ENCODE measurements at regions not wholly inside any gene's neighbourhood (a gene's known extent, or its start where the extent isn't known, plus 50 kb on each side); places are given as distances from the start of the nearest gene placed in this dataset.

- H3K4me3 Mint-ChIP-seq (ENCODE audit: low read depth), result no peak overlapping the region
- TF ChIP-seq CTCF (IDR thresholded peaks at IDR 0.05; ENCODE audit: unreplicated experiment), result no peak
- H3K9me3 Mint-ChIP-seq (ENCODE audit: low read depth), result peaks cover 3% of the 10 kb centered on the region
- peaks cover 5% of the 10 kb centered on the region for H3K4me1 Mint-ChIP-seq (ENCODE audit: low read depth)
- no peak for DNase-seq (ENCODE audit: low spot score, unreplicated experiment)
- no peaks in the 10 kb centered on the region for H3K36me3 Mint-ChIP-seq (ENCODE audit: insufficient read depth)
- H3K27ac Mint-ChIP-seq, result no peak overlapping the region
- H3K27me3 Mint-ChIP-seq, result peaks cover under 1% of the 10 kb centered on the region
These were observed 223.4 kb upstream of the FOXA2 start for GRCh38 chr20:22807646-22808244.

GRCh38 chr20:22808628-22809027 is 224.3 kb upstream of the FOXA2 start:
- TF ChIP-seq CTCF (IDR thresholded peaks at IDR 0.05; ENCODE audit: unreplicated experiment), result no peak
- no peak overlapping the region for H3K27ac Mint-ChIP-seq
- no peak overlapping the region for H3K4me3 Mint-ChIP-seq (ENCODE audit: low read depth)
- no peak for DNase-seq (ENCODE audit: low spot score, unreplicated experiment)
- H3K4me1 Mint-ChIP-seq (ENCODE audit: low read depth), result peaks cover 5% of the 10 kb centered on the region
- peaks cover 3% of the 10 kb centered on the region for H3K9me3 Mint-ChIP-seq (ENCODE audit: low read depth)
- peaks cover 5% of the 10 kb centered on the region for H3K27me3 Mint-ChIP-seq
- H3K36me3 Mint-ChIP-seq (ENCODE audit: insufficient read depth), result no peaks in the 10 kb centered on the region

- Mint-ChIP-seq H3K36me3 (ENCODE audit: insufficient read depth) (no peaks in the 10 kb centered on the region), H3K27me3 (peaks cover 14% of the 10 kb centered on the region), H3K4me3 (ENCODE audit: low read depth) (no peak overlapping the region), H3K9me3 (ENCODE audit: low read depth) (peaks cover 3% of the 10 kb centered on the region), H3K4me1 (ENCODE audit: low read depth) (peaks cover 5% of the 10 kb centered on the region), H3K27ac (no peak overlapping the region)
- DNase-seq (ENCODE audit: low spot score, unreplicated experiment), result no peak
- TF ChIP-seq CTCF (IDR thresholded peaks at IDR 0.05; ENCODE audit: unreplicated experiment), result no peak
These were observed 225.1 kb upstream of the SSTR4 start for GRCh38 chr20:22810030-22810429.

GRCh38 chr20:22810626-22811569 is 224.2 kb upstream of the SSTR4 start:
- no peaks in the 10 kb centered on the region for H3K36me3 Mint-ChIP-seq (ENCODE audit: insufficient read depth)
- peaks cover 5% of the 10 kb centered on the region for H3K4me1 Mint-ChIP-seq (ENCODE audit: low read depth)
- H3K4me3 Mint-ChIP-seq (ENCODE audit: low read depth), result no peak overlapping the region
- H3K27ac Mint-ChIP-seq, result peak overlapping the region; percentile 17
- H3K27me3 Mint-ChIP-seq, result peaks cover 21% of the 10 kb centered on the region
- TF ChIP-seq CTCF (IDR thresholded peaks at IDR 0.05; ENCODE audit: unreplicated experiment), result no peak
- no peak for DNase-seq (ENCODE audit: low spot score, unreplicated experiment)
- peaks cover 3% of the 10 kb centered on the region for H3K9me3 Mint-ChIP-seq (ENCODE audit: low read depth)

GRCh38 chr20:22814471-22815205 is 220.5 kb upstream of the SSTR4 start:
- H3K36me3 Mint-ChIP-seq (ENCODE audit: insufficient read depth), result no peaks in the 10 kb centered on the region
- peaks cover 5% of the 10 kb centered on the region for H3K4me1 Mint-ChIP-seq (ENCODE audit: low read depth)
- H3K27me3 Mint-ChIP-seq, result peaks cover 21% of the 10 kb centered on the region
- TF ChIP-seq CTCF (IDR thresholded peaks at IDR 0.05; ENCODE audit: unreplicated experiment), result no peak
- H3K4me3 Mint-ChIP-seq (ENCODE audit: low read depth), result no peak overlapping the region
- DNase-seq (ENCODE audit: low spot score, unreplicated experiment), result no peak
- no peak overlapping the region for H3K27ac Mint-ChIP-seq
- H3K9me3 Mint-ChIP-seq (ENCODE audit: low read depth), result no peaks in the 10 kb centered on the region
